NB4 (cell line): ENCODE measurements at regions not wholly inside any gene's neighbourhood (a gene's known extent, or its start where the extent isn't known, plus 50 kb on each side); places are given as distances from the start of the nearest gene placed in this dataset.

Source experiments
- MYC ChIP-seq: IDR thresholded peaks from 2 replicates; pipeline ENCODE4 v1.6.1; 2011; ENCODE audit warnings: low read depth, low read length
- POLR2A ChIP-seq: IDR thresholded peaks from 2 replicates; pipeline ENCODE4 v1.6.1; 2011; ENCODE audit warnings: mild to moderate bottlenecking; ENCODE audit not compliant: insufficient read length; ENCODE audit errors: extremely low read depth
- TF ChIP-seq, protein P1 (sequence below): IDR thresholded peaks from one replicate; pipeline ENCODE4 v1.5.1; 2012; ENCODE audit warnings: low read depth, low read length

DNA sequence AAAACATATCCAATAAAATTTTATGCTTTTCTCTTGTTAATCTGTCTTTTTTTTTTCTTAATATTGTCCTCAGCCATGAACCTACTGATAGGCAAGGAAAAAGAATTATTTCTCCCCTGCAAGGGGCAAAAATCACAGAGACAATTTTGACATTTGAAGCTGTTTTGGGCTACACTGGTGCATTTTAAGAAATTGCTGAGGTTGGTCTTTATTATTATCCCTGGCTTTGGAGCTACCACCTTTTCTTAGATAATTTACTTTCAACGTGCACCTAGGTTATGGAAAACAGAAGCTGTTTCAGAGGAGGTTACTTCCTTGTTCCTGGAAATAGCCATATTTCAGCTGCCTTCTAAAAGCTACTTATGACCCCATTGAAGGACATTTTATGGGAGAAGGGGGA is 195.5 kb upstream of the KYNU start:
- TF ChIP-seq, protein P1, sequence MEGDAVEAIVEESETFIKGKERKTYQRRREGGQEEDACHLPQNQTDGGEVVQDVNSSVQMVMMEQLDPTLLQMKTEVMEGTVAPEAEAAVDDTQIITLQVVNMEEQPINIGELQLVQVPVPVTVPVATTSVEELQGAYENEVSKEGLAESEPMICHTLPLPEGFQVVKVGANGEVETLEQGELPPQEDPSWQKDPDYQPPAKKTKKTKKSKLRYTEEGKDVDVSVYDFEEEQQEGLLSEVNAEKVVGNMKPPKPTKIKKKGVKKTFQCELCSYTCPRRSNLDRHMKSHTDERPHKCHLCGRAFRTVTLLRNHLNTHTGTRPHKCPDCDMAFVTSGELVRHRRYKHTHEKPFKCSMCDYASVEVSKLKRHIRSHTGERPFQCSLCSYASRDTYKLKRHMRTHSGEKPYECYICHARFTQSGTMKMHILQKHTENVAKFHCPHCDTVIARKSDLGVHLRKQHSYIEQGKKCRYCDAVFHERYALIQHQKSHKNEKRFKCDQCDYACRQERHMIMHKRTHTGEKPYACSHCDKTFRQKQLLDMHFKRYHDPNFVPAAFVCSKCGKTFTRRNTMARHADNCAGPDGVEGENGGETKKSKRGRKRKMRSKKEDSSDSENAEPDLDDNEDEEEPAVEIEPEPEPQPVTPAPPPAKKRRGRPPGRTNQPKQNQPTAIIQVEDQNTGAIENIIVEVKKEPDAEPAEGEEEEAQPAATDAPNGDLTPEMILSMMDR = no peak
- TF ChIP-seq POLR2A (no peak), MYC (no peak)
